ENCODE measurements at regions not wholly inside any gene's neighbourhood (a gene's known extent, or its start where the extent isn't known, plus 50 kb on each side); places are given as distances from the start of the nearest gene placed in this dataset.
"Not testable (repeated sequence)": the region's sequence is repeated elsewhere in the genome, so short reads cannot be mapped to it uniquely, and the experiment has no call there.

DNA sequence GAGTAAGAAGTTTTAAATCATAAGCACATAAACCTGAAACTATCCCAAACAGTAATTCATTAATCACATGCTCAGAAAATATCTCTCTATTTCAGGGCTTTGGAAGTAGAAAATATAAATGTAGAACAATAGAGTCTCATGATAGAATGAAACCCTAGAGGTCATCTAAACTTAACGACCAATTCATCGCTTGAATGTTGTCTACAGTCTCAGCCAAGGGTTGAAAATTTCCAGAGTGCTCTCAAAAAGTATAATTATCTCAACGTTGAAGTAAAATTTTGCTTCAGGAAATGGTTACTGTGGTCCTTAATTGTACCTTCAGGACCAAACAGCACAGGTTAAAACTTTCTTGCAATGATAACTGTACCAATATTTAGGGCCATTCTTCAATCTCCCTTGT is 1053.6 kb upstream of the SEL1L start:
- DNase-seq (ENCODE audit: low spot score), result no peak

- no peak for DNase-seq (ENCODE audit: low spot score)
Measured at GRCh38 chr14:82595466-82595865, 1061.8 kb upstream of the SEL1L start.

GRCh38 chr14:82602794-82603193 is 1069.1 kb upstream of the SEL1L start:
- DNase-seq (ENCODE audit: low spot score), result no peak

GRCh38 chr14:82604819-82605218 is 1071.2 kb upstream of the SEL1L start:
- no peak for DNase-seq (ENCODE audit: low spot score)

GRCh38 chr14:82621881-82622450 is 1088.3 kb upstream of the SEL1L start:
- DNase-seq (ENCODE audit: low spot score), result no peak

- DNase-seq (ENCODE audit: low spot score), result no peak
Measured at GRCh38 chr14:82626156-82627066, 1092.8 kb upstream of the SEL1L start.

- DNase-seq (ENCODE audit: low spot score), result no peak
Measured at GRCh38 chr14:82635915-82636314, 1102.3 kb upstream of the SEL1L start.

- DNase-seq (ENCODE audit: low spot score), result no peak
Measured at GRCh38 chr14:82636426-82636825, 1102.8 kb upstream of the SEL1L start.

GRCh38 chr14:82641050-82641540 is 1107.4 kb upstream of the SEL1L start:
- DNase-seq (ENCODE audit: low spot score), result no peak

GRCh38 chr14:82642425-82642824 is 1108.8 kb upstream of the SEL1L start:
- no peak for DNase-seq (ENCODE audit: low spot score)

DNA sequence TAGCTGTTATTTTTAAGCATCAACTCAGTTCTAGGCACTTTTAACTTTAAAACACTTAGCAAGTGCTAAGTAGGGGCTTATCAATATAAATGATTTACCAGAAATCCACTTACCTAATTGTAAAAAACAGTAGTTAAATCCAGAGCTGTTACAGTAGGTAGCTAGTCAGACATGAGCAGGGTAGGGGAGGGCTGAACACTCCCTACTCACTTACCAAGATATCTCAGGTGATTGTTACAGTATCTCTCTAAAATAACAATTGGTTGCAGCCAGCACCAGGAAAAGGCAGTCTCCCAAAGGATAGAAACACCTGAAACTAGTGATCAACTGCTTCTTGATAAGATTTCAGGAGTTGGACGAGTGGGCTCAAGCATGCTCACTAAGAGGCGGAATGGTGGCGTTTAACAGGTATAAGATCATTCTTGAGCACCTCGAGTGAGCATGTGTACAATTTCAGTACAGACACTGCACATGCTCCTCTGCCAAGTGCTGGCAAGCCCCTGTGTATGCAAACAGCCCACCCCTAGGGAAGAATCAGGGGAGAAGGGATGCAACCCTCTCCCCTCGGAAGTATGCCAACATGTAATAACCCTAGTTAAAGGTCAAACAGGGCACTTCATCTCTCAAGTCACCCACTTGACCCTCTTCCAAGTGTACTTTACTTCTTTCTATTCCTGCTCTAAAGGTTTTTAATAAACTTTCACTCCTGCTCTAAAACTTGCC is 1113.6 kb upstream of the SEL1L start:
- DNase-seq (ENCODE audit: low spot score), result no peak

DNA sequence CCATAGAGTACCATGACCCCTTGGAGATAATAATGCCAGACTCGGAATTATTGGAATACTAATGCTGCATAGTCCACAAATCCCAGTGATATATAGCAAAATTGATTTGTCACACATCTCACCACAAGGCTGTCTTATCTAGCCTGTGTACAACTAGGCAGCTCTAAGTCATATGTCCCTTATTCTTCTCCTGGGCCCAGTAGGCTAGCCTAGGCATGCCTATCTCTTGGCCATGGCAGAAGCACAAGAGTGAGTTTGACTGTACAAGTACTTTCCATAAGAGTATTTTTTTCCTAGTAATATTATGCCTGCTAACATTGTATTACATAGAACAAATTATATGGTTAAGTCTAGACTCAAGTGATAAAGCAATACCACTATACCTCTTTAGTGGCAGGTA is 1122.1 kb upstream of the SEL1L start:
- no peak for DNase-seq (ENCODE audit: low spot score)

GRCh38 chr14:82657186-82657675 is 1123.6 kb upstream of the SEL1L start:
- no peak for DNase-seq (ENCODE audit: low spot score)

- no peak for DNase-seq (ENCODE audit: low spot score)
Measured at GRCh38 chr14:82661258-82661657, 1127.6 kb upstream of the SEL1L start.

DNA sequence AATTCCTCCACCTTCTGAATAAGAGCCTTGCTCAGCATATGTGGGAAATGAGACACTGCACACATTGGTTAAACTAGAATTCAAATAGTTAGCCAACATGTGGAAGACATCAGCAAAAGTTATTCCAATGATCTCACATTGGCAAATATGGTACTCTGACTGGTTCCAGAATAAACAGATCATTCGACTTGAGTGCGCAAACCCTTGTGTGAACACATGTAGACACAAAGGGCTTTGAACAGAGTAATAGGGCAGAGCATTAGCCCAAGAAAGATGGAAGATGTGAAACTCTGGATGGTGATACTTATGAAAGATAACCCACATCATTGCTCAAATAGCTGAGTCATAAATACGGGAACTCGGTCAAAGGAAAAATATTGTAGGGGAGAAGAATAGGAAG is 1133.4 kb upstream of the SEL1L start:
- DNase-seq (ENCODE audit: low spot score), result no peak

- no peak for DNase-seq (ENCODE audit: low spot score)
Measured at GRCh38 chr14:82667501-82667900, 1133.8 kb upstream of the SEL1L start.

- DNase-seq (ENCODE audit: low spot score), result no peak
Measured at GRCh38 chr14:82676403-82676802, 1142.8 kb upstream of the SEL1L start.

DNA sequence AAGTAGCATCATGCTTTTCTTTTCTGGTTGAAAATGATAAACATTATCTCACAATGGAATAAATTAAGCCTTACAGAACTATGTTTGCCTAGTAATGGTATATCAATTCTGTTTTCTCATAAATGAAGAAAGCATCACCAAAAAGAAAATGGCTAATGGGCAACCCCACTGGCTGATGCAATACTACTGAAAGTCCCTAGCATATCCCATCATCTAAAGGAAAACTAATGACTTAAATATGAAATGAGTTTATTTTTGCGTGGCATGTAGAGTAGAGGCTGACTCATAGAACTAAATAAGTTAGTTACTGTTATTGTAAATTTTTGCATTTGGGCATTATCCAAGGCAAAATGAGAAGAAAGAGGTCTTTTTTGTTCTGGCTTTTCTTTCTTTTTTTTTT is 1156.3 kb upstream of the SEL1L start:
- DNase-seq (ENCODE audit: low spot score), result no peak

GRCh38 chr14:82691191-82691590 is 1157.5 kb upstream of the SEL1L start:
- DNase-seq (ENCODE audit: low spot score), result not testable (repeated sequence)

GRCh38 chr14:82694820-82695219 is 1161.2 kb upstream of the SEL1L start:
- no peak for DNase-seq (ENCODE audit: low spot score)

- DNase-seq (ENCODE audit: low spot score), result no peak
Measured at GRCh38 chr14:82704218-82704617, 1170.6 kb upstream of the SEL1L start.

DNA sequence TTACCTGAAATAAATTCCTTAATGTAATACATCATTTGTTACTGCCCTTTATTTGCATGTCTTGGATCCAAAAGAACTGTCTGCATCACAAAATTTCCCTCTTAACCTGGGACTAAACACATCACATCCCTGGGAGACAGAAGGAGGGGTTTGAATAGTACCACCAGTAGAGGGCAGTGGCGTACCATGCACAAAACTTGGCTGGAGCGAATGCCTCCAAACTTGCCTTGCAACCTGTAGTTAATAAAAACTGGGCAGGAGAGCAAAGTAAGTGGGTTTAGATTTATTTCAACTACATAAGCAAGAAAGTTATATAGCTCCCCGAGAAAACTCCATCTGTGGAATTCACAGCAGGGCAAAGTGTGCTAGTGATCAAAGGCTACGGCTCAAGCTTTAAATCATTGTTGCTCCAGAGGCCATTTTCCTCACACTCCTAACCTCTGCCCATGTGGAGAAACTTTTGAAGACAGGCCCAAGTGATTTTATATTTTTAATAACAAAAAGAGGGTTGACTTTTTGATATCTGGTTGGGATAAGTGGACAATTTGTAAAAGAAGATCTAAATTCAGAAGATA is 1176.7 kb upstream of the SEL1L start:
- DNase-seq (ENCODE audit: low spot score), result peak; percentile 37
